ENCODE measurements at regions not wholly inside any gene's neighbourhood (a gene's known extent, or its start where the extent isn't known, plus 50 kb on each side); places are given as distances from the start of the nearest gene placed in this dataset.

DNA sequence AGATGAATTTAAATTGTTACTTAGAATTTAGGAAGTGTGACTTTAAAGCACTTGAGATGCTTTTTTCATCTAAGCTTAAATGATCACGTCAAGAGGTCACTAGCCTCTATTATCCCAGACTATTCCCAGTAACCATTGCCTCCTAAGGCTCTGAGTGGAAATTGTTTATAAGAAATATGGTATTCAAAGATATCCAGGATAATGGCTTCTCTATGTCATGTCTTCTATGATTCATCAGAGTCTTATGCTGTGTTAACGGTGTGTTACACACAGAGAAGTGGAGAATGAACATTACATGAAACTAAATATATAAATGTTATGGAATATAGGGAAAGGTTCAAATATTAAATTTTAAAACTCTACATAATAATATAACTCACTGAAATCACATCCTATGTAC lies 79.8 kb upstream of the NBEA start:
- Histone ChIP-seq H3K79me1 (ENCODE audit: insufficient read depth, low read depth, low read length, poor library complexity, severe bottlenecking) (no peaks in the 10 kb centered on the region), H3K14ac (ENCODE audit: insufficient read depth, low read length) (no peak overlapping the region), H3K27me3 (ENCODE audit: insufficient read depth, low read length) (no peaks in the 10 kb centered on the region), H3K27ac (ENCODE audit: insufficient read length, low read depth, low read length) (no peak overlapping the region), H2BK20ac (ENCODE audit: low read depth, low read length, poor library complexity, severe bottlenecking) (no peak overlapping the region), H4K5ac (ENCODE audit: insufficient read length, low read depth, low read length) (no peak overlapping the region), H4K91ac (ENCODE audit: insufficient read length, low read depth, low read length) (no peak overlapping the region), H3T11ph (ENCODE audit: low read length) (no peak overlapping the region), H3K4me2 (ENCODE audit: insufficient read depth, insufficient read length, low read length) (no peak overlapping the region), H3K4ac (ENCODE audit: low read depth, low read length) (no peak overlapping the region), H3K4me1 (ENCODE audit: insufficient read depth, low read length) (0 out of 2 replicates have a peak, but pooled peaks cover 5% of the 10 kb centered on the region), H3K9ac (ENCODE audit: extremely low read depth, insufficient read length, low read length) (no peak overlapping the region), H3K9me3 (ENCODE audit: control insufficient read depth, low read depth, low read length) (no peaks in the 10 kb centered on the region), H2BK12ac (ENCODE audit: insufficient read length, low read depth, low read length) (no peak overlapping the region), H4K20me1 (ENCODE audit: control insufficient read depth, insufficient read depth, insufficient read length) (no peaks in the 10 kb centered on the region), H2AFZ (ENCODE audit: low read length) (no peak overlapping the region), H2AK5ac (ENCODE audit: insufficient read length, low read length) (no peak overlapping the region), H2BK5ac (ENCODE audit: insufficient read length, low read length) (no peak overlapping the region), H2BK15ac (ENCODE audit: low read depth, low read length) (no peak overlapping the region), H2BK120ac (ENCODE audit: low read depth, low read length, poor library complexity, severe bottlenecking) (no peak overlapping the region), H3K56ac (ENCODE audit: insufficient read length, low read depth, low read length) (no peak overlapping the region), H3K18ac (ENCODE audit: insufficient read length, low read depth, low read length) (no peak overlapping the region), H3K23me2 (ENCODE audit: insufficient read length, low read depth, low read length, poor library complexity, severe bottlenecking) (no peaks in the 10 kb centered on the region), H3K79me2 (ENCODE audit: insufficient read depth, low read length) (no peaks in the 10 kb centered on the region), H3K23ac (ENCODE audit: insufficient read length, low read depth, low read length) (no peak overlapping the region), H4K8ac (replicated peaks; ENCODE audit: insufficient read length, low read depth, low read length) (no peak overlapping the region)
- TF ChIP-seq CTCF (conservative IDR thresholded peaks at IDR 0.05) = no peak
- no peak for DNase-seq
- WGBS (ENCODE audit: extremely low coverage, insufficient read length, low lambda C conversion rate) = no CpG with 5 or more reads among the region's 2 CpGs
- Mint-ChIP-seq H3K36me3 (ENCODE audit: insufficient read depth in 1 of 3, low read depth in 3 of 3) (no peaks in the 10 kb centered on the region), H3K27ac (no peak overlapping the region), H3K4me1 (peaks cover 13 to 15% of the 10 kb centered on the region in 2 experiments), H3K4me3 (no peak overlapping the region), H3K9me3 (no peaks in the 10 kb centered on the region), H3K27me3 (ENCODE audit: low read depth) (no peaks in the 10 kb centered on the region)

Measured in H9 (cell line).